Body of pancreas (tissue), 4 donors: ENCODE measurements at regions not wholly inside any gene's neighbourhood (a gene's known extent, or its start where the extent isn't known, plus 50 kb on each side); places are given as distances from the start of the nearest gene placed in this dataset.

Experiments
- CTCF ChIP-seq, 7 experiments: fragments of 450-650 bp in 4 of 7; fragments of 200-600 bp in 3 of 7; sonication (generic) in 3 of 7; IDR thresholded peaks; one replicate each; pipeline ENCODE4 v1.5.1; 2016 to 2019; ENCODE audit warnings: antibody characterized with exemption in 7 of 7
- POLR2A ChIP-seq, 3 donors: fragments of 450-650 bp; IDR thresholded peaks; one replicate each; pipeline ENCODE4 v1.6.1; 2016; ENCODE audit warnings: antibody characterized with exemption in 3 of 3, mild to moderate bottlenecking in 2 of 3

- no peak for TF ChIP-seq POLR2A (IDR thresholded peaks at IDR 0.05)
- no peak for TF ChIP-seq CTCF (IDR thresholded peaks at IDR 0.05)
Measured at GRCh38 chr10:130487566-130487965, 351.4 kb downstream of the GLRX3 start.
